ENCODE measurements at regions not wholly inside any gene's neighbourhood (a gene's known extent, or its start where the extent isn't known, plus 50 kb on each side); places are given as distances from the start of the nearest gene placed in this dataset.

- no peaks in the 10 kb centered on the region for H3K36me3 ChIP-seq (ENCODE audit: control insufficient read depth, insufficient read depth, low read length)
- no peak for TF ChIP-seq CTCF (IDR thresholded peaks at IDR 0.05; ENCODE audit: insufficient read depth, low read length, severe bottlenecking)
- H3K4me3 ChIP-seq (ENCODE audit: low read depth, low read length) = no peak overlapping the region
- DNase-seq (ENCODE audit: low read depth) (no peak), FAIRE-seq (no peak)
- H3K27me3 ChIP-seq (ENCODE audit: control insufficient read depth, insufficient read depth, low read length) = no peaks in the 10 kb centered on the region
These were observed 147.4 kb upstream of the ZRANB2 start for GRCh38 chr1:71228241-71228640.

- no peak for TF ChIP-seq CTCF (IDR thresholded peaks at IDR 0.05; ENCODE audit: insufficient read depth, low read length, severe bottlenecking)
- no peaks in the 10 kb centered on the region for H3K36me3 ChIP-seq (ENCODE audit: control insufficient read depth, insufficient read depth, low read length)
- H3K4me3 ChIP-seq (ENCODE audit: low read depth, low read length) = no peak overlapping the region
- no peaks in the 10 kb centered on the region for H3K27me3 ChIP-seq (ENCODE audit: control insufficient read depth, insufficient read depth, low read length)
- FAIRE-seq (no peak), DNase-seq (ENCODE audit: low read depth) (no peak)
These were observed 144.0 kb upstream of the ZRANB2 start for GRCh38 chr1:71224741-71225377.

- H3K36me3 ChIP-seq (ENCODE audit: control insufficient read depth, insufficient read depth, low read length) = no peaks in the 10 kb centered on the region
- DNase-seq (ENCODE audit: low read depth) (no peak), FAIRE-seq (no peak)
- no peaks in the 10 kb centered on the region for H3K27me3 ChIP-seq (ENCODE audit: control insufficient read depth, insufficient read depth, low read length)
- H3K4me3 ChIP-seq (ENCODE audit: low read depth, low read length) = no peak overlapping the region
- no peak for TF ChIP-seq CTCF (IDR thresholded peaks at IDR 0.05; ENCODE audit: insufficient read depth, low read length, severe bottlenecking)
These were observed 143.0 kb upstream of the ZRANB2 start for GRCh38 chr1:71223641-71224340.

GRCh38 chr1:71222668-71223067 is 141.8 kb upstream of the ZRANB2 start:
- TF ChIP-seq CTCF (IDR thresholded peaks at IDR 0.05; ENCODE audit: insufficient read depth, low read length, severe bottlenecking) = no peak
- peak; percentile 38 for DNase-seq (ENCODE audit: low read depth)
- FAIRE-seq = no peak
- H3K27me3 ChIP-seq (ENCODE audit: control insufficient read depth, insufficient read depth, low read length) = no peaks in the 10 kb centered on the region
- H3K4me3 ChIP-seq (ENCODE audit: low read depth, low read length) = no peak overlapping the region
- no peaks in the 10 kb centered on the region for H3K36me3 ChIP-seq (ENCODE audit: control insufficient read depth, insufficient read depth, low read length)

GRCh38 chr1:71210718-71211117 is 129.9 kb upstream of the ZRANB2 start:
- no peak for FAIRE-seq
- H3K36me3 ChIP-seq (ENCODE audit: control insufficient read depth, insufficient read depth, low read length) = no peaks in the 10 kb centered on the region
- TF ChIP-seq CTCF (IDR thresholded peaks at IDR 0.05; ENCODE audit: insufficient read depth, low read length, severe bottlenecking) = no peak
- no peak overlapping the region for H3K4me3 ChIP-seq (ENCODE audit: low read depth, low read length)
- no peaks in the 10 kb centered on the region for H3K27me3 ChIP-seq (ENCODE audit: control insufficient read depth, insufficient read depth, low read length)
- no peak for DNase-seq (ENCODE audit: low read depth)
